ENCODE measurements at regions not wholly inside any gene's neighbourhood (a gene's known extent, or its start where the extent isn't known, plus 50 kb on each side); places are given as distances from the start of the nearest gene placed in this dataset.
"Not testable (repeated sequence)": the region's sequence is repeated elsewhere in the genome, so short reads cannot be mapped to it uniquely, and the experiment has no call there.

DNA sequence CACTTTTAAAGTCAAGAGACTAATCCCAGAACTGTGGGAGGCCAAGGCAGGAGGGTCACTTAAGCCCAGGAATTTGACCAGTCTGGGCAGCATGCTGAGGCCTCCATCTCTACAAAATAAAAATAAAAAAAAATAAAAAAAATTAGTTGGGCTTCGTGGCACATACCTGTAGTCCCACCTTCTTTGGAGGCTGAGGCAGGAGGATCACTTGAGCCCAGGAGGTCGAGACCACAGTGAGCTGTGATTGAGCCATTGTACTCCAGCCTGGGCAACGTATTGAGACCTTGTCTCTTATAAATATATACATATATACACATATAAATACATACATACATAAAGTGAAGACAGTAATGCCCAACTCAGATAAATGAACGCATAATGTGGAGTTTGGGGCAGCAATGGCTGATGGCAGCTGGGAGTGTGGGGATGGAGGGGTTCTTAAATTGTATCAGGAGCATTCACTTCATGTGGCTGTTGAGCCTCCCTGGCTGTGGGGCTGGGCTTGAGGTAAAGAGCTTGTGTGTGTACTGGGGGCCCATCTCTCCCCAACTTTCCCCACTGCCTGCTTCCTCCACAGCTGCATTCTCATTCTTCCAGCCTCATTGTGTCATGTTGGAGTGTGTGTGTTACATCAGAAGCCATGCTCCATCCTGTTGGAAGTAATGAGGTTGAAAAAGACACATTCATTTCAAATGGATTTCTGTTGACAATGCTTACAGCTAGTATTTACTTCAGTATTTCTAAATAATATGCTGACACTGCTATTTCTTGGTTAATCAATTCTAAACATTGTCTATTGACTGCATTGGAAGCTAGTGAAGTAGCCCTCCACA is 96.5 kb upstream of the HS6ST1 start:
- DNase-seq (ENCODE audit: low read depth) = no peak

DNA sequence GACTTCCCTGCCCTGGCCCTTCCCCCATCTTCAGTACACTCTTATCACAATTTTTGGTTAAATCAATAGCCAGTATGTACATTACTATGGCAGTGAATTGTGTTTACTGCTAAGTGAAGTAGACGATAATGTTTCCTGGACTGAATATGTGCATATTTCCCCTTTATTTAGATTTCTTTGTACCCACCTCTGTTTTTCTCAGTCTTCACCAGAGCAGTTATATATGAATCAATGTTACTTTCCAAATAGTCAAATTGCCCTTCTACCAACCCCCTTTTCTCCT is 97.1 kb upstream of the HS6ST1 start:
- DNase-seq (ENCODE audit: low read depth) = no peak

DNA sequence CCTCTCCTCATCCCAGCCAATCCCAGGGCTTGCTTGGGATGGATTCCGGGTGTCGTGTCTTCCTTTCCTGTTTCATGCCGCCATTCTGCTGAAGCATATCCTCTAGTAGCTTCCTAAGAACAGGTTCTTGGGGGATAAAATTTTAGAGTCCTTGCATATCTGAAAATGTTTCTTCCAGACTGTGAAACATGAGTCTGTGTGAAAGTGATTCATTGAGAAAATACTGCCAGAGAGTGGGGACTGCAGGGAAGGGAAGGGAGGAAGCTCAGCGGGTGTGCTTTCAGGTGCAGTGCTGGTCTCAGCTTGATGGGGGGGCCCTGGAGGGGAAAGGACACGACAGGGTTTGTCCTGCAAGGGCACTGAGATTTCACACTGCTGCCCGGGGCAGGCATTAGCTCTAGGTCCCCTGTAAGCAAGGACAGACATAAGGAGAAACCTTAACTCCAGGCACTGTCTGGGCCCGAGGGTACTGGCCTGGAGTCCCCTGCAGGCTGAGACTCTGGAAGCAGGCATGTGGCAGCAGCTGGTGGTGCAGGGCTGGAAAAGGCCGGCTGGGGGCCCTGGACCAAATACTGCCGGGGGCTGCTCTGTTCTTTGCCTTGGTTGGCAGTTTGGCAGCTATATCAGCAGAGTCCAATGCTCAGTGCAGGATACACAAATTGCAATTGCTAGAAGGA is 97.6 kb upstream of the HS6ST1 start:
- DNase-seq (ENCODE audit: low read depth) = no peak

DNA sequence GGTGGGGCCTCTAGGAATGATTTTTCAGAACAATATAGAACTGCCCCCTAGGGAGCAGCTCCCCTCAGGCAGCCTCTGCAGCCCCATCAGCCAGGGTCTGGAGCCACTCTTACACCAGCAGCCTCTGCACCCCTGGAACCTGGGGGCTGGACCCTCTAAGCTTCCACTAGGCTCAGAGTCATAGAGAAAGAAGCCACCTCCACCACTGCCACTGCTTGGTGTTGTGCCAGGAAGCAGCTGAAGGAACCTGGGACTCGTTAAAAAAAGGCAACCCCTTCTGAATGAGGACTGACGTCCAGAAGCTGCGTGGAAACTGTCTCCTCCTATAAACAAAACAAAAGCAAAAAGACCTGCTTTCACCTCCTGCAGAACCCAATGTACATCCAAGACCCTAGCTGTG is 98.1 kb upstream of the HS6ST1 start:
- DNase-seq (ENCODE audit: low read depth) = no peak

DNA sequence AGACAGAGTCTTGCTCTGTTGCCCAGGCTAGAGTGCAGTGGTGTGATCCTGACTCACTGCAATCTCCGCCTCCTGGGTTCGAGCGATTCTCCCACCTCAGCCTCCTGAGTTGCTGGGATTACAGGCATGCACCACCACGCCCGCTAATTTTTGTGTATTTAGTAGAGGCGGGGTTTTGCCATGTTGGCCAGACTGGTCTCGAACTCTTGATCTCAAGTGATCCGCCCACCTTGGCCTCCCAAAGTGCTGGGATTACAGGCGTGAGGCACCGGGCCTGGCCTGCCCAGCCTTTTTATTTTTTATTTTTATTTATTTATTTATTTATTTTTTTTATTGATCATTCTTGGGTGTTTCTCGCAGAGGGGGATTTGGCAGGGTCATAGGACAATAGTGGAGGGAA is 98.6 kb upstream of the HS6ST1 start:
- not testable (repeated sequence) for DNase-seq (ENCODE audit: low read depth)

DNA sequence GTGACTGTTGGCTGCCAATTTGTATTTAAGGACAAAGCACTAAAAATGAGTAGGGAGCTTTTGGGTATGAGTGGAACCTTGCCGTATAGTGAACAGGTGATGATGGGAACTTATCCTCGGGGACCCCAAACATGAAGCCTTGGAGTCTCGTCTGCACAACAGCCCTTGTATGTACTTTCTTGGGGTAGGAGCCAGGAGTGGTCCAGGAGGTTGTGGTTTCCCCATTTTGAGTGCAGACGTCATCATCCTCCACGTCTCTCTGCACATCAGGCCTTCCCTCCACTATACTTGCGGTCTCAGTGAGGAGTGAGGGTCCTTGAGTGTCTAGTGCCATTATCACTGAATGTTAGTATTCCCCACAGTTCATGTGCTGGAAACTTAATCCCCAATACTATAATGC is 101.5 kb upstream of the HS6ST1 start:
- no peak for DNase-seq (ENCODE audit: low read depth)

DNA sequence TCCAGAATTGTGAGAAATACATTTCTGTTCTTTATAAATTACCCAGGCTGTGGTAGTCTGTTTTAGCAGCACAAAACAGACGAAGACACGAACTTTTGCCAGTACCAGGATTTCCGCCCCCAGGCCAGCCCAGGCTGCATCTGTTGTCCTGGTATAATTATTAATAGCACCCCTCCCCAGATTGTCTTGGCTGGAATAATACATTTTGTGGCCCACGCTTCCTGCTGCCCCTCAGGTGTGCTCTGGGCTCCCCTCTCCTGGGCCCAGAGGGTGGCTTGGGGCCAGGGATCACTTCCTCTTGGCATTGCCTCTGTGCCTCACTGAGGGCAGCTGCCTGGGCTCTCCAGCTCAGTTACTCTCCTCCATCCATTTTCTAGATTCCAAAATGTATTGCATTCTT is 102.1 kb upstream of the HS6ST1 start:
- no peak for DNase-seq (ENCODE audit: low read depth)

DNA sequence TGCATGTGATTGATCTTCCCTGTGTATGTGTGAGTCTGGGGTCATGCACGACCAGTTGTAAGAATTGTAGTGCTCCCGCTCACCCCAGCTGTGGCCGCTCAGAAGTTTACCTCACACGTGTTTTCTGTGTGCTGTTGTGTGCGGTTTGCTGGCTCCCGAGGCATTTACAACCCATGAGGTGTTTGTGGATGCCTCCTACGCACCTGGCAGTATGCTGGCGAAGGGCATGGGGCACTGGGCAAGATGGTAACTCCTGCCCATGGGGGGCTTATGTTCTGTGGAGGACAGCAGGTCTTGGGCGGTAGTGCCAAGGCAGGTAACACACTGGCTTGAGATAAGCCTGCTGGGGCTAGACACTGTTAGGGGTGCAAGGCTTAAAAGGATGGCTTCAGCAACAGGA is 102.6 kb upstream of the HS6ST1 start:
- no peak for DNase-seq (ENCODE audit: low read depth)

DNA sequence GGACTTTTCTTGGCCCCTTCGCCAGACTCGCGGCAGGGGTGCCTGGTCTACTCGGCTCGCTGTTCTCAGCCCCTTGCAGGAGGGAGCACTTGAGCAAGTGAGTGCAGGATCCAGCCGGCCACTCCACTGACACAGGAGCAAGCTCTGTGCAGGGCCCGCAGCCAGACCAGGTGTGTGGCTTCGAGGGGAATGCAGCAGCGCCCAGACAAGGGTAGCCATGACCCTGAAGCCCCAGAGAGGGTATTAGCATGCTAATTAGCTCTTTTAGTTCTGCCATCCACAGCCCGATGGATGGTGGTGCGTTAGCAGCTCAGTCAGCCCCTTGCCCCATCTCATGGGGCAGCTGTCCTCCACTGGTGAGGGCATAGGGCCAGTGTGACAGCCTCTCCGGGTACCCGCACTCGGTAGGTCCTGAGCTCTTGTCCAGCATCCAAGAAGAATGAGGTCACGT is 103.2 kb upstream of the HS6ST1 start:
- no peak for DNase-seq (ENCODE audit: low read depth)

DNA sequence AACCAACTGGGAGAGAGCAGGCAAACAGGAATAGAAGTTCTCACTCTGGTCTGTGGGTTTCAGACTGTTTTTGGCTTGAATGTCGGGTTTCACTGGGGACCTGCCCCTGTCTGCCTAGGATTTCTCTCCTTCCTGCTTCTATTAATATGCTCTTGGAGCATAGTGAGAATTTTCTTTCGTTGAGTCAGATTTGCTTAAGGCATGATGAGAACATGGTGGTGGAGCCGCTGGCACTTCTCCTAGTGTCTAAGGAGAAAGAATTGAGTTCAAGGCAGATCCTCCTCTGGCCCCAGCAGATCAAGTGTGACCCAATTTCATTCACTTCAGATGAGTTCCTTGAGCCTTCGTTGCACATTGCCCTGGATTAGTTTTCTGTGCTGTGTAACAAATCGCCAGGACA is 103.9 kb upstream of the HS6ST1 start:
- DNase-seq (ENCODE audit: low read depth) = no peak

DNA sequence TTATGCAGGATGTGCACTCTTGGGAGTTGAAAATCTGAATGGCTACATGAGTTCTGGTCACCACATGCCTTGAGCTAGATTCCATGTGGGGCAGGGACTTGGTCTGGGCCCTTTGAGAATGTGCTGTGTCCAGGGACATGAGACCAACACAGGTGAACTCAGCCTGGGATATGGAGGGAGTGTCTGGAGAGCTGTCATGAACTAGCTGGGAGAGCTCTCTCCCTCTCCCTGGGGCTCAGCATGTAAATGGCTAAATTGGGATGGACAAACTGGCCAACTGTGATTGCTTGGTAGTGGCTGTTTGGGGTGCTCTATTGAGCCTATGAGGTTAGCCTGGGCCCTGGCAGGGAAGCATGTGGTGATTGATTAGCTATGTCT is 105.1 kb upstream of the HS6ST1 start:
- DNase-seq (ENCODE audit: low read depth) = no peak

DNA sequence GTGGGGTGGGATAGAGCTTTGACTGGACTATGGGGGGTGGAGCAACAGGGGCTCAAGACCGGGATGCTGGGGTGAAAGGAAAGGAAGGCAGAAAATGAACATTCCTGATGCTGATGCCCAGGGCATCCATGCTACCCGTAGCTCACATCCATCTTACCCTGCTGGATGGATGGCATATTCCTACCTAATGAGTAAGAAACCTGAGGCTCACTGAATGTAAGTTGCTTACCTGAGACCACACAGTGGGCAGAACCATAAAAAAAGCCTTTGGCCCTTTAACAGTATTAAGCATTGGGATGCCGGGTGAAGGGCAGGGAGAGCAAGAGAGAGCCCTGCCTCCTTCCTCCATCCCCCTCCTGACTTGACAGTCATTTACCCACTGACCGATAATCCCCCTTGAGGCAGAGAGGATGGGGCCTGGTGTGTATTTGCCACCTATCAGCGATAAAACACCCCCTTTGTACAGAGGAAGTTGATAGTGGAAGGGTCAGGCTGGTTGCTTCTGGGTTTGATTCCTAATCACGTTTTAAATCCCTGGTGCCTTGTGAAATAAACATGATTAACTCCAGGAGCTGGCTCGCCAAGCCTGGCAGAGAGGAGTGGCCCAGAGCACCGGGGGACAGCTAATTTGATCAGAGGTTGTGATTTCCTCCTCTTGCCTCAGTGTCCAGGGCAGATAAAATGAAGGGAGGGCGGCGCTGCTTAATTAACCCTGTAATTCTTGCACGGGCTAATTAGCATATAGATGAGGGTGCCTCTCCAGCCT is 105.9 kb upstream of the HS6ST1 start:
- no peak for DNase-seq (ENCODE audit: low read depth)

DNA sequence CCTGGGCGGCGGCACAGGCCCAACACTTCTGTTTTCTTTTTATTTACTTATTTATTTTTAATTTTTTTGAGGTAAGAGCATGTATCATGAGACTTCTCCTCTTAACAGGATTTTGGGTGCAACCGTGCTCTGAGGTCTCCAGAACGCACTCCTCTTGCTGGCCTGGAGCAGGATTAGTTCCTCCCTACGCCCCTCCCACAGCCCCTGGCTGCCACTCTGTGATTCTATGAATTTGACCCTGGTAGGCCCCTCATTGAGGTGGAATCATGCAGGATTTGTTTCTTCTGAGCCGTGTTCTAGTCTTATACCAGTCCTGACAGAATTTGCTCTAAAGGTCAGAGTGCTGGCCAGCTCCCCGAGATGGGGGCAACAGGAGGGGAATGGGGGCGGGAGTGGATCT is 106.5 kb upstream of the HS6ST1 start:
- DNase-seq (ENCODE audit: low read depth) = no peak

DNA sequence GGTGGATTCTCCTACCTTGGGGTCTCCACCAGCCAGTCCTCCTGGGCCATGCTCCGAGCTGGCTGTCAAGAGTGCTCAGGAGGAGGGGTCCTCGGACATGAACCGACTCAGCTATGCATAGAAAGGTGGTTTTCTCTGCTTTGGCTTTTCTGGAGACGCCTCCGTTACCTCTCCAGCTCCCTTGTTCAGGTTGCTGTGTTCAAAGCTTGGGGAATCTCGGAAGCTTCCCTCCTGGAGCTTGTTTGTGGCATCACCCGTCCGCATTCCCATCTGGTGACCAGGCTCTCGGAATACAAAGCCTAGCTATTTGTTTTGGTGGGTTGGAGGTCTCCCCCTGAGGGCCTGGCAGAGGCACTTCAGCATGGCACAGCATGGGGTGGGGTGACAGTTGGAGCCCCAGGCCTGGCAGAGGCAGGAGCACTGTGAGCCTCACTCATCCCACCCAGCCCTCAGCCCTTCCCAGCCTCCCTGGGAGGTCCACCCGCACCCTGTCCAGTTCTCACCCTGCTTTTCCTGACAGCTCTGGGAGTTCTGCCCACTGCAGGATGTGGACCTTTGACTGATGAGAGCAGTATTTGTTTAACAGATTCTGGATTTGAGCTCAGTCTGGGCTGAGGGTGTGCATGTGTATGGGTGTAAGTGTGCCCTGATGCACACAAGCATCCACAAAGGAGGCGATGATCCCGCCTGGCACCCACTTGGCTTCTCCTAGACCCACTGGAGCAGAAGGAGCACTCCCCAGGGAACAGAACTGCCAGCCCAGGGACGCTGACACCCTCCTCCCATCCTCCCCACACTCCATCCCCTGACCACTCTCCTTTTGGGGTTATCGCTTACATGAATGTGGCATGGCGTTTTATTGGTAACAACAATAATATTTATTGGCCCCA is 107.3 kb upstream of the HS6ST1 start:
- DNase-seq (ENCODE audit: low read depth) = no peak

DNA sequence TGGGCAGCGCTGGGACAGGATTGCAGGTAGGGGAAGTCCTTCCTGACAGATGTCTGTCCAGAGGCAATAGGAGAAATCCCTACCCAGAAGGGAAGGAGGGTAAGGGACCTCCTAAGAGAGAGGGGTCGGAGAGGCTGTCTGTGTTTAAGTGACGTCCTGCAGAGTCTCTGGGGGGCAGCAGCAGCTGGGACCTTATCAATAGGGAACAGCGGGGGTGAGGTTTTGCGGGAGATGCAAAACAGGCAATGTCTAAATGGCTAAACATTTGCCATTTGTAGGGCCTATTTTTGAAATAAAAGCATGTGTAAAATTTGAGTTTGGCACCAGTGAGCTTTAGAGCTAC is 108.7 kb upstream of the HS6ST1 start:
- no peak for DNase-seq (ENCODE audit: low read depth)

DNA sequence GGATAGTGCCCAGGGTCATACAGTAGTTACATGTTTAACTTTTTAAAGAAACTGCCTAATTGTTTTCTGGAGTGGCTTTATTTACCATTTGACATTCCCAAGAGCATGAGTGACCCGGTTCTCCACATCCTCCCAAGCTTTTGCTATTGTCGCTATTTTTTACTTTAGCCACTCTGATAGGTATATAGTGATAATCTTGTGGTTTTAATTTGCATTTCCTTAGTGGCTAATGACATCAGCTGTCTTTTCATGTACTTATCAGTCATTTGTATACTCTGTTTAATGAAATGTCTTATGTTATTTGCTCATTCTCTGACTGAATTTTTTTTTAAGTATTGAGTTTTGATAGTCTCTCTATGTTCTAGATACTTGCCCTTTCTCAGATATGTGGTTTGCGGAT is 109.7 kb upstream of the HS6ST1 start:
- no peak for DNase-seq (ENCODE audit: low read depth)

DNA sequence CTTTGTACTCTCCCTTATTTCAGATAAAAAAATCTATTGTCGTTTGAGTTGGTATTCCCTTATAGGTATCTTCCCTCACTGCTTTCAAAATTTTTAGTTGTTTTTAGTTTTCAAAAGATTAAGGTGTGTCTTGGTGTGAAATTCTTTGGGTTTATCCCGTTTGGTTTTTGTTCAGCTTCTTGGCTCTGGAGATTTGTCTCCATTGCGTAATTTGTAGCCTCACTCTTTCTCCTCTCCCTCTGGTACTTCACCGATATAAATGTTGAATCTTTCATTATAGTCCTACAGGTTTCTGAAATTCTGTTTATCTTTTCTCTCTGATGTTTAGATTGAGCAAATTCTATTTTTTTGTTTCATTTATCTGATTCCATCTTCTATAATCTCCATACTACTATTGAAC is 113.8 kb upstream of the HS6ST1 start:
- DNase-seq (ENCODE audit: low read depth) = no peak

DNA sequence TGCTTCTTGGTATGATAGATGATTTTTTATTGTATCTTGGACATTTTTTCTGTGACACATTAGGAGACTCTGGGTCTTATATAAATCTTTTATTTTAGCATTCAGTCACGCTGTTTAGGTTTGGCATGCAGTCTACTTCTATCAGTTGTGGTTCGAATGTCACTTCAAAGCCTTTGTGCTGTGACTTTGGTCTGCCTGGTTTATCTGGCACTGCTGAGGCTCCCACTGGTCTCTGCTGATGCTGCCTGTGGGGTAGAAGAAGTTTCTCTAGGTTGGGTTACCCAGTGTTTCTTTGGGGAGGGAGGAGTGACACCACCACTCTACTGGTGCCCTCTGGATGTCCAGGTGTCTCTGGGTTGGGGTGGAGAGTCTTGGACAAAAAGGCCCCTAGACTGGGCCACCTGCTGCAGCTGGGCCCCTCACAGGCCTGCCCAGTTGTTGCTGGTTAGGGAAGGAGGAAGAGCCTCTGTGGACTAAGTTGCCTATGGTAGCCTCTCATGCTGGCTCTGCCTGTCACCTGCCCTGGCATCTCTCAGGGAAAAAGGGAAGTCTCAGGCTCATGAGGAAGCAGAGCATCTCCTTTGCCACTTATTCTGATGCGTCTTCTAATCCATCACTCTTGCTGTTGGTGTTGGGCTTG is 115.4 kb upstream of the HS6ST1 start:
- DNase-seq (ENCODE audit: low read depth) = no peak

DNA sequence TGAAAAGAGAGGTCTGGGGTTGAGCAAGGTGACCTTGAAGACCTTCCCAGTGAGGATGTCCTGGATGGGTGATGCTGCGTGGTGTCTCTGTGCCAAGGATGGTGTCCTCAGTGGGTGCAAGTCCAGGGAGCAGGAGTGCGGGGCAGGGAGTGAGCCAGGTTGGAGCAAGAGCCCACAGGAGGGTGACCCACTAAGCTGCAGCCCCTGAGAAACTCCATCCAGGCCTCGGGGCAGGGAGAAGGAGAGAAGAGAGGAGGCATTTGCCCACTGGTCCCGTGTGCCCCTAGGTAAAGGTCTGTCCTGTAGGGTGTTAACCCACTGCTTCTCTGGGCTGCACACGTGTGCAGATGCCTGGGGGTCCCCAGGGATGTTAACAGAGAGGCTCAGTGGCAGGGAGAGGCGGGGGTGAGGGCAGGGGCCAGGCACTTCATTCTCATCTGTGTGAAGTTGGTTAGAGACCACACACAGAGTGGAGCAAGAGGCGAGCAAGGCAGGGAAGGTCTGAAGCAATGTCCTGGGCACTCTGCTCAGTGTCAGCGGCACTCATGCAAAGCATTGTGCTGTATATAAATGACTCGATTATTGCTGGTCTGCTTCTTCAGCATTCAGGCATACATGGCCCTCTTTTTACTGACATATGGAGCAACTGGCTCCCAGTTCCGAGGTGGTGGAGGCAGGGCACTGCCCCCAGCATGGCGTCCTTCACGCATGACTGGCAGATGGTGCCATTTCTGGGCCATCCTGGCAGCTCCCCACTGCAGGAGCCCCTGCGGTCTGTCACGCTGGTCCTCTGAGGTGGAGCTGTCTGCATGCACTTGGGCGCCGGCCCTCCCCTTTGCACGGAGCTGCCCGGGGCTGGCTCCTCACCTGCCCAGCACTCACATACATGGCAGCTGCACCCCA is 117.2 kb upstream of the HS6ST1 start:
- DNase-seq (ENCODE audit: low read depth) = no peak

DNA sequence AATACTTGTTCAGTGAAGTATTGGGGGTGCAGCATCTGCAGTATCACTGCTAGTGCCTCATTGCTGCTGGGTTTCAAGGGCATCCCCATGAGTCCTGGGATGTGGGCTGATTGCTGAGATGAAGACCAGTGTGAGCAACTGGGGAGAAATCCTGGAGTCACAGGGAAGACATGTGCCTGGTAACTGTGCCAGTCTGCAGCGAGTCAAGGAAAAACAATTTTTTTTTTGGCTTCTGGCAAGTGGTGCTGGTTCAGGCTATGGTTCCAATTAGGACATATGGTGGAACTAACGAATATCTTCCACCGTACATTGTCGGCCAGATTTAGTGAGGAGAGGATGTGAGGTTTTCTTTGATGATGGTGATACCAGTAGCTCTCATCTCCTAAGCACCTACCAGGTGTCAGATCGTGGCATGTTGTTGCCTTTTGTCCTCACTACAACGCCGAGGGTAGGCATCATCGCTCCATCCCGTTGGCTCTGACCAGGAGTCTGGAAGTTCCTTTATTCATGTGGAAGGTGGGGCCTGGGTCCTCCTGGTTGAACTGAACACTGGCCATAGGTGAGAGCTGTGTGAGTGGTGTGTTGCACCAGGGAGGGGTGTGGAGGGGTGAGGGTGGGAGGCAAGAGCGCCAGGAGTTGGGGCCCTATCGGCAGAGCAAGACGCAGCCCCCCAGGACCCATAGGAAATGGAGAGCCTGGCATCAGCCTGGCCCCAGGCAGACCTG is 118.0 kb upstream of the HS6ST1 start:
- no peak for DNase-seq (ENCODE audit: low read depth)

All from stimulated activated CD8-positive, alpha-beta memory T cell treated with anti-CD3 and anti-CD28 coated beads, Interleukin-4, amount 100 ng/mL, for 24 hours (primary cell).